DND-41 (cell line): ENCODE measurements at regions not wholly inside any gene's neighbourhood (a gene's known extent, or its start where the extent isn't known, plus 50 kb on each side); places are given as distances from the start of the nearest gene placed in this dataset.

ENCODE experiments used
- ATAC-seq: fragments of 200-7000 bp; cut with Tn5 transposase; 3 replicates; pipeline ENCODE4 v1.9.1; 2021; ENCODE audit warnings: low read depth; ENCODE audit not compliant: insufficient read depth
- DNase-seq: peaks from one replicate; pipeline ENCODE4 v3.0.0-alpha.2; 2020
- H2AFZ ChIP-seq: 2 replicates; pipeline ENCODE4 v1.6.0; 2012; ENCODE audit warnings: low read depth, low read length
- H3K27ac ChIP-seq: 2 replicates; pipeline ENCODE4 v1.5.1; 2012; ENCODE audit warnings: low read length, inconsistent platforms
- H3K27me3 ChIP-seq: fragments of 200-600 bp; sonication (generic); 2 replicates; pipeline ENCODE4 v1.6.0; 2012; ENCODE audit warnings: low read length, mild to moderate bottlenecking, inconsistent platforms; ENCODE audit not compliant: insufficient read depth, poor library complexity
- H3K36me3 ChIP-seq: 2 replicates; pipeline ENCODE4 v1.5.1; 2012; ENCODE audit warnings: low read length, inconsistent platforms; ENCODE audit not compliant: insufficient read depth
- H3K4me1 ChIP-seq: 2 replicates; pipeline ENCODE4 v1.5.1; 2012; ENCODE audit warnings: mild to moderate bottlenecking, low read length; ENCODE audit not compliant: insufficient read depth
- H3K4me2 ChIP-seq: 2 replicates; pipeline ENCODE4 v1.6.0; 2012; ENCODE audit warnings: mild to moderate bottlenecking, moderate library complexity, low read length, inconsistent platforms; ENCODE audit not compliant: insufficient read depth
- H3K4me3 ChIP-seq, 2 experiments: fragments of 200-600 bp in 1 of 2; shearing (Covaris generic) in 1 of 2; 2 replicates each; pipeline ENCODE4 v1.5.1; 2012 to 2016; ENCODE audit warnings: inconsistent platforms in 2 of 2, low read length in 2 of 2, mild to moderate bottlenecking in 2 of 2, low read depth in 1 of 2, moderate library complexity in 1 of 2
- H3K79me2 ChIP-seq: 2 replicates; pipeline ENCODE4 v1.6.0; 2012; ENCODE audit warnings: low read length, inconsistent platforms; ENCODE audit not compliant: insufficient read depth
- H3K9ac ChIP-seq: 2 replicates; pipeline ENCODE4 v1.6.0; 2012; ENCODE audit warnings: low read depth, mild to moderate bottlenecking, inconsistent platforms, low read length, moderate library complexity
- H3K9me3 ChIP-seq: 2 replicates; pipeline ENCODE4 v1.5.1; 2012; ENCODE audit warnings: low read length, moderate library complexity, mild to moderate bottlenecking, inconsistent platforms; ENCODE audit not compliant: insufficient read depth, severe bottlenecking
- H4K20me1 ChIP-seq: 2 replicates; pipeline ENCODE4 v1.6.0; 2012; ENCODE audit warnings: low read length; ENCODE audit not compliant: insufficient read depth
- EZH2 ChIP-seq: IDR thresholded peaks from 3 replicates; pipeline ENCODE4 v1.6.1; 2012; ENCODE audit warnings: borderline replicate concordance, low read depth, mild to moderate bottlenecking, moderate library complexity, low read length, inconsistent platforms; ENCODE audit not compliant: severe bottlenecking
- TF ChIP-seq, protein P1 (sequence below): IDR thresholded peaks from 2 replicates; pipeline ENCODE4 v1.5.1; 2012; ENCODE audit warnings: borderline replicate concordance, low read length, moderate library complexity, mild to moderate bottlenecking; ENCODE audit not compliant: poor library complexity, severe bottlenecking; ENCODE audit errors: extremely low read depth

DNA sequence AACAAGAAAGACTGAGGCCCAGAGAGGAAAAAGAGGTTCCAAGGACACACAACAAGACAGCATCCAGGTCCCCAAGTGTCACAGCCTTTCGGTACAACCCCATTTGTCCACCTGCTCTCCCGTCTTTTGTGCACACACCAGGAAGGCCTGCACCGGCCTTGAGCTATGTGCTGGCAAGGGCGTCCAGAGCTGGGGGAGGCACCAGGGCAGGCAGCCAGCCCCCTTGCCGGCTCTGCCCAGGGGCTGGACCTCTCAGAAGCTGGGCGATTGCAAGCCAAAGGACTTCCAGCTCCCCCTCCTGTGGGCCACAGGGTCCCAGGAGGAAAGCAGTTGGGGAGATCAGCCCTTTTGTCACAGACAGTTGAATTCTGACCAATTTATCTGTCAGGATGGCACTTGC is 210.5 kb downstream of the MN1 start:
- H3K36me3 ChIP-seq, result no peaks in the 10 kb centered on the region
- H3K4me3 ChIP-seq, result no peak overlapping the region
- H3K27ac ChIP-seq, result no peak overlapping the region
- H3K79me2 ChIP-seq, result no peaks in the 10 kb centered on the region
- H3K4me2 ChIP-seq, result no peak overlapping the region
- ATAC-seq (no peak), DNase-seq (no peak)
- no peak for TF ChIP-seq EZH2
- TF ChIP-seq, protein P1, sequence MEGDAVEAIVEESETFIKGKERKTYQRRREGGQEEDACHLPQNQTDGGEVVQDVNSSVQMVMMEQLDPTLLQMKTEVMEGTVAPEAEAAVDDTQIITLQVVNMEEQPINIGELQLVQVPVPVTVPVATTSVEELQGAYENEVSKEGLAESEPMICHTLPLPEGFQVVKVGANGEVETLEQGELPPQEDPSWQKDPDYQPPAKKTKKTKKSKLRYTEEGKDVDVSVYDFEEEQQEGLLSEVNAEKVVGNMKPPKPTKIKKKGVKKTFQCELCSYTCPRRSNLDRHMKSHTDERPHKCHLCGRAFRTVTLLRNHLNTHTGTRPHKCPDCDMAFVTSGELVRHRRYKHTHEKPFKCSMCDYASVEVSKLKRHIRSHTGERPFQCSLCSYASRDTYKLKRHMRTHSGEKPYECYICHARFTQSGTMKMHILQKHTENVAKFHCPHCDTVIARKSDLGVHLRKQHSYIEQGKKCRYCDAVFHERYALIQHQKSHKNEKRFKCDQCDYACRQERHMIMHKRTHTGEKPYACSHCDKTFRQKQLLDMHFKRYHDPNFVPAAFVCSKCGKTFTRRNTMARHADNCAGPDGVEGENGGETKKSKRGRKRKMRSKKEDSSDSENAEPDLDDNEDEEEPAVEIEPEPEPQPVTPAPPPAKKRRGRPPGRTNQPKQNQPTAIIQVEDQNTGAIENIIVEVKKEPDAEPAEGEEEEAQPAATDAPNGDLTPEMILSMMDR, result no peak
- no peaks in the 10 kb centered on the region for H3K9me3 ChIP-seq
- H3K9ac ChIP-seq, result no peak overlapping the region
- H3K27me3 ChIP-seq, result no peaks in the 10 kb centered on the region
- H4K20me1 ChIP-seq, result no peaks in the 10 kb centered on the region
- no peaks in the 10 kb centered on the region for H3K4me1 ChIP-seq
- H2AFZ ChIP-seq, result no peak overlapping the region

DNA sequence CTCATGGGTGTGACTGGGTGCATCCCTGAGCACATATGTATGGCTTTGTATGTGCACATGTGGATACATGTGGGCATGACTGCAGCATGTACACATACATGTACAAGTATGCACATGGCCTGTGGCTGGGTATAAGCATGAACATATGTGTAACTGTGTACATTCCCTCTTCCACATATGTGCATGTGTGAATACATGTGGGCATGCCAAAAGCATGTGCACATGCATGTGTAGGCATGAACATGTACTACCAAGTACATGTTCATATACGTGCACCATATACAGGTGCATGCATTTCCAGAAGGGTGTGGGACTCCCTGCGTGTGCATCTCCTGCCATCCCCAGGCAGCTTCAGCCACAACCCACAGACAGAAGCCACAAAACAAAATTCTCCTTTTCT is 208.2 kb downstream of the MN1 start:
- DNase-seq (no peak), ATAC-seq (no peak)
- Histone ChIP-seq H3K4me2 (no peak overlapping the region), H3K36me3 (no peaks in the 10 kb centered on the region), H2AFZ (no peak overlapping the region), H3K4me1 (no peaks in the 10 kb centered on the region), H3K27me3 (no peaks in the 10 kb centered on the region), H3K27ac (no peak overlapping the region), H4K20me1 (no peaks in the 10 kb centered on the region), H3K9me3 (no peaks in the 10 kb centered on the region), H3K9ac (no peak overlapping the region), H3K4me3 (no peak overlapping the region), H3K79me2 (no peaks in the 10 kb centered on the region)
- no peak for TF ChIP-seq EZH2
- TF ChIP-seq, protein P1, result no peak

GRCh38 chr22:27594020-27594419 is 207.5 kb downstream of the MN1 start:
- H3K4me1 ChIP-seq, result no peaks in the 10 kb centered on the region
- no peak overlapping the region for H3K9ac ChIP-seq
- DNase-seq, result no peak
- TF ChIP-seq, protein P1, result no peak
- no peak for TF ChIP-seq EZH2
- H3K9me3 ChIP-seq, result no peaks in the 10 kb centered on the region
- no peaks in the 10 kb centered on the region for H4K20me1 ChIP-seq
- H3K27ac ChIP-seq, result no peak overlapping the region
- no peaks in the 10 kb centered on the region for H3K79me2 ChIP-seq
- no peak overlapping the region for H2AFZ ChIP-seq
- H3K4me3 ChIP-seq, result no peak overlapping the region
- H3K27me3 ChIP-seq, result no peaks in the 10 kb centered on the region
- H3K36me3 ChIP-seq, result no peaks in the 10 kb centered on the region
- ATAC-seq, result no peak
- H3K4me2 ChIP-seq, result no peak overlapping the region

- Histone ChIP-seq H3K27me3 (no peaks in the 10 kb centered on the region), H3K9ac (no peak overlapping the region), H2AFZ (no peak overlapping the region), H3K79me2 (no peaks in the 10 kb centered on the region), H3K9me3 (no peaks in the 10 kb centered on the region), H3K4me1 (no peaks in the 10 kb centered on the region), H3K4me2 (no peak overlapping the region), H3K27ac (no peak overlapping the region), H4K20me1 (no peaks in the 10 kb centered on the region), H3K36me3 (no peaks in the 10 kb centered on the region), H3K4me3 (no peak overlapping the region)
- ATAC-seq (no peak), DNase-seq (no peak)
- TF ChIP-seq EZH2, result no peak
- TF ChIP-seq, protein P1, result no peak
Observed at GRCh38 chr22:27594474-27595134, 207.0 kb downstream of the MN1 start.
